AG20443 (cell line): ENCODE measurements at regions not wholly inside any gene's neighbourhood (a gene's known extent, or its start where the extent isn't known, plus 50 kb on each side); places are given as distances from the start of the nearest gene placed in this dataset.

ENCODE experiments used
- DNase-seq: peaks from one replicate; pipeline ENCODE4 v3.0.0; 2012; ENCODE audit warnings: low spot score, mixed read lengths

- DNase-seq: no peak
Observed at GRCh38 chr4:129167640-129168260, 71.8 kb downstream of the C4orf33 start.

GRCh38 chr4:129172181-129172580 is 76.2 kb downstream of the C4orf33 start:
- no peak for DNase-seq

GRCh38 chr4:129176864-129177263 is 80.9 kb downstream of the C4orf33 start:
- no peak for DNase-seq

GRCh38 chr4:129179276-129179675 is 83.3 kb downstream of the C4orf33 start:
- DNase-seq: no peak

- DNase-seq: no peak
Observed at GRCh38 chr4:129189630-129190029, 93.7 kb downstream of the C4orf33 start.

- DNase-seq: no peak
Observed at GRCh38 chr4:129193357-129194100, 97.6 kb downstream of the C4orf33 start.

- DNase-seq: no peak
Observed at GRCh38 chr4:129208481-129208880, 112.5 kb downstream of the C4orf33 start.

- DNase-seq: no peak
Observed at GRCh38 chr4:129213692-129214091, 117.7 kb downstream of the C4orf33 start.

- peak; percentile 15 for DNase-seq
Observed at GRCh38 chr4:129218360-129218759, 122.4 kb downstream of the C4orf33 start.

- DNase-seq: no peak
Observed at GRCh38 chr4:129218897-129219296, 122.9 kb downstream of the C4orf33 start.

GRCh38 chr4:129220254-129220653 is 124.3 kb downstream of the C4orf33 start:
- DNase-seq: no peak

GRCh38 chr4:129223945-129224344 is 128.0 kb downstream of the C4orf33 start:
- DNase-seq: no peak

- DNase-seq: no peak
Observed at GRCh38 chr4:129230846-129231245, 134.9 kb downstream of the C4orf33 start.

- no peak for DNase-seq
Observed at GRCh38 chr4:129231945-129232588, 136.1 kb downstream of the C4orf33 start.

GRCh38 chr4:129232589-129233337 is 136.8 kb downstream of the C4orf33 start:
- DNase-seq: no peak

- DNase-seq: no peak
Observed at GRCh38 chr4:129233691-129234090, 137.7 kb downstream of the C4orf33 start.

GRCh38 chr4:129236351-129236750 is 140.4 kb downstream of the C4orf33 start:
- no peak for DNase-seq

GRCh38 chr4:129239088-129239487 is 143.1 kb downstream of the C4orf33 start:
- DNase-seq: peak; percentile 17

- DNase-seq: no peak
Observed at GRCh38 chr4:129240816-129241215, 144.9 kb downstream of the C4orf33 start.

GRCh38 chr4:129246145-129246544 is 150.2 kb downstream of the C4orf33 start:
- DNase-seq: no peak

GRCh38 chr4:129246910-129247461 is 151.0 kb downstream of the C4orf33 start:
- no peak for DNase-seq

- no peak for DNase-seq
Observed at GRCh38 chr4:129248621-129249020, 152.7 kb downstream of the C4orf33 start.
